HG03439 (cell line): ENCODE measurements at regions not wholly inside any gene's neighbourhood (a gene's known extent, or its start where the extent isn't known, plus 50 kb on each side); places are given as distances from the start of the nearest gene placed in this dataset.

Experiments
- ATAC-seq: cut with Tn5 transposase; IDR thresholded peaks from one replicate; pipeline ENCODE4 v1.9.1; 2021; ENCODE audit warnings: mild to moderate bottlenecking, moderate library complexity; ENCODE audit not compliant: unreplicated experiment

DNA sequence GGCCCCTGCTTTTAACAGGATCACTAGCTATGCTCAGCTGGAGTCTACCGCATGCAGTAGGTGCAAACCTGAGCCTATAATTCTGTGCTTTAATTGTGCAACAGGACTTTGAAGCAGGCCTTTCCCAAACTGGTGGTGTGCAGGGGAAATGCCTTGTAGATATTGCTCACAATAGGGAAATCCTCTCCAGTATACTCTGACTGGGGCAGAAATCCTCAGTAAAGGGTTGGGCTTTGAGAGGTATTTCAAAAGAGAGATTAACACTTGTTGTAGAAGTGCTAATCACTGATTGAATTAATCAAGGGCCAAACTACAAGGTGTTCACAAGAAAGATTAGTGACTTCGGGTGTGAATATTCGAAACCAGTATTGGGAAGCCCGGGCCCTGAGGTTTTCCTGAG lies 58.5 kb upstream of the EXOC6 start:
- ATAC-seq, result no peak

- ATAC-seq, result no peak
Measured at GRCh38 chr10:92790440-92790839, 57.9 kb upstream of the EXOC6 start.

DNA sequence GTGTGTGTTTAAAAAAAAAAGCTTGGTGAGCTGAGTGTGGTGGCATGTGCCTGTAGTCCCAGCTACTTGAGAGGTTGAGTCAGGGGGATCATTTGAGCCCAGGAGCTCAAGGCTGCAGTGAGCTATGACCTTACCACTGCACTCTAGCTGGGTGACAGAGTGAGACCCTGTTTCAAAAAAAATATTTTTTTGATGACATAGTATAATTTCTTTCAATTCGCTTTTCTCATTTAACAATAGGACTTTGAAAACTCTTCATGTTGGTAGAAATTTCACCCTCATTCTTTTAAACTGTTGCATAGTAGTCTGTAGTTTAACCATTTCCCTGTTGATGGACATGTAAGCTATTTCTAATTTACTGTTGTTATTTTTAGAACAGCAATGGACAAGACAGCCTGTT lies 55.7 kb upstream of the EXOC6 start:
- no peak for ATAC-seq
